ES-I3 (cell line): ENCODE measurements at regions not wholly inside any gene's neighbourhood (a gene's known extent, or its start where the extent isn't known, plus 50 kb on each side); places are given as distances from the start of the nearest gene placed in this dataset.

Source experiments
- H3K36me3 ChIP-seq: 2 replicates; pipeline ENCODE4 v1.6.1; 2013; ENCODE audit warnings: mild to moderate bottlenecking, low read length, control low read depth, moderate library complexity; ENCODE audit not compliant: insufficient read depth
- H3K4me1 ChIP-seq: 2 replicates; pipeline ENCODE4 v1.6.1; 2013; ENCODE audit warnings: mild to moderate bottlenecking, control low read depth, low read length; ENCODE audit not compliant: insufficient read depth
- H3K9ac ChIP-seq: 2 replicates; pipeline ENCODE4 v1.6.1; 2013; ENCODE audit warnings: low read depth, mild to moderate bottlenecking, low read length, moderate library complexity
- H3K9me3 ChIP-seq: 2 replicates; pipeline ENCODE4 v1.6.1; 2013; ENCODE audit warnings: mild to moderate bottlenecking, low read length, moderate library complexity; ENCODE audit not compliant: control insufficient read depth, insufficient read depth

GRCh38 chr18:77635858-77636257, 386.2 kb downstream of the GALR1 start:
- Histone ChIP-seq H3K36me3 (no peaks in the 10 kb centered on the region), H3K9me3 (no peaks in the 10 kb centered on the region), H3K9ac (no peak overlapping the region), H3K4me1 (no peaks in the 10 kb centered on the region)

GRCh38 chr18:77645170-77645872, 395.7 kb downstream of the GALR1 start:
- Histone ChIP-seq H3K9ac (no peak overlapping the region), H3K9me3 (no peaks in the 10 kb centered on the region), H3K36me3 (no peaks in the 10 kb centered on the region), H3K4me1 (no peaks in the 10 kb centered on the region)

- Histone ChIP-seq H3K36me3 (no peaks in the 10 kb centered on the region), H3K9ac (no peak overlapping the region), H3K4me1 (no peaks in the 10 kb centered on the region), H3K9me3 (no peaks in the 10 kb centered on the region)
Measured at GRCh38 chr18:77647472-77647871, 397.8 kb downstream of the GALR1 start.

GRCh38 chr18:77648411-77648810, 398.8 kb downstream of the GALR1 start:
- no peaks in the 10 kb centered on the region for H3K4me1 ChIP-seq
- H3K36me3 ChIP-seq = no peaks in the 10 kb centered on the region
- H3K9me3 ChIP-seq = no peaks in the 10 kb centered on the region
- no peak overlapping the region for H3K9ac ChIP-seq

- Histone ChIP-seq H3K9ac (no peak overlapping the region), H3K9me3 (no peaks in the 10 kb centered on the region), H3K36me3 (no peaks in the 10 kb centered on the region), H3K4me1 (no peaks in the 10 kb centered on the region)
Measured at GRCh38 chr18:77650799-77651385, 401.2 kb downstream of the GALR1 start.

- no peak overlapping the region for H3K9ac ChIP-seq
- H3K4me1 ChIP-seq = no peaks in the 10 kb centered on the region
- no peaks in the 10 kb centered on the region for H3K9me3 ChIP-seq
- H3K36me3 ChIP-seq = no peaks in the 10 kb centered on the region
Measured at GRCh38 chr18:77651441-77651840, 401.8 kb downstream of the GALR1 start.

GRCh38 chr18:77653792-77654191, 404.1 kb downstream of the GALR1 start:
- H3K36me3 ChIP-seq = no peaks in the 10 kb centered on the region
- no peaks in the 10 kb centered on the region for H3K4me1 ChIP-seq
- no peaks in the 10 kb centered on the region for H3K9me3 ChIP-seq
- H3K9ac ChIP-seq = no peak overlapping the region

GRCh38 chr18:77654302-77654701, 404.7 kb downstream of the GALR1 start:
- no peak overlapping the region for H3K9ac ChIP-seq
- no peaks in the 10 kb centered on the region for H3K4me1 ChIP-seq
- H3K36me3 ChIP-seq = no peaks in the 10 kb centered on the region
- H3K9me3 ChIP-seq = no peaks in the 10 kb centered on the region

- Histone ChIP-seq H3K4me1 (no peaks in the 10 kb centered on the region), H3K36me3 (no peaks in the 10 kb centered on the region), H3K9ac (no peak overlapping the region), H3K9me3 (0 out of 2 replicates have a peak, but pooled peaks cover 3% of the 10 kb centered on the region)
Measured at GRCh38 chr18:77657651-77658298, 408.1 kb downstream of the GALR1 start.

- no peaks in the 10 kb centered on the region for H3K4me1 ChIP-seq
- H3K9me3 ChIP-seq = 0 out of 2 replicates have a peak, but pooled peaks cover 4% of the 10 kb centered on the region
- H3K9ac ChIP-seq = no peak overlapping the region
- no peaks in the 10 kb centered on the region for H3K36me3 ChIP-seq
Measured at GRCh38 chr18:77658299-77658662, 408.6 kb downstream of the GALR1 start.

- no peaks in the 10 kb centered on the region for H3K4me1 ChIP-seq
- no peaks in the 10 kb centered on the region for H3K36me3 ChIP-seq
- 0 out of 2 replicates have a peak, but pooled peaks cover 4% of the 10 kb centered on the region for H3K9me3 ChIP-seq
- H3K9ac ChIP-seq = no peak overlapping the region
Measured at GRCh38 chr18:77658751-77659448, 409.3 kb downstream of the GALR1 start.

GRCh38 chr18:77666613-77667012, 417.0 kb downstream of the GALR1 start:
- no peaks in the 10 kb centered on the region for H3K36me3 ChIP-seq
- peaks cover 5% of the 10 kb centered on the region; the same call in 1 of the 2 replicates for H3K4me1 ChIP-seq
- no peak overlapping the region for H3K9ac ChIP-seq
- 0 out of 2 replicates have a peak, but pooled peaks cover 4% of the 10 kb centered on the region for H3K9me3 ChIP-seq

- Histone ChIP-seq H3K9me3 (no peaks in the 10 kb centered on the region), H3K4me1 (peaks cover 9% of the 10 kb centered on the region; the same call in 1 of the 2 replicates), H3K36me3 (no peaks in the 10 kb centered on the region), H3K9ac (no peak overlapping the region)
Measured at GRCh38 chr18:77668219-77668618, 418.6 kb downstream of the GALR1 start.

GRCh38 chr18:77669331-77669730, 419.7 kb downstream of the GALR1 start:
- no peak overlapping the region for H3K9ac ChIP-seq
- no peaks in the 10 kb centered on the region for H3K9me3 ChIP-seq
- H3K4me1 ChIP-seq = peaks cover 9% of the 10 kb centered on the region; the same call in 1 of the 2 replicates
- no peaks in the 10 kb centered on the region for H3K36me3 ChIP-seq
